Rectal smooth muscle tissue (tissue), 1 donor: ENCODE measurements at regions not wholly inside any gene's neighbourhood (a gene's known extent, or its start where the extent isn't known, plus 50 kb on each side); places are given as distances from the start of the nearest gene placed in this dataset.
"Not testable (repeated sequence)": the region's sequence is repeated elsewhere in the genome, so short reads cannot be mapped to it uniquely, and the experiment has no call there.

Source experiments
- H3K27ac ChIP-seq: one replicate; pipeline ENCODE4 v1.7.0; 2013; ENCODE audit warnings: low read depth, low read length, inconsistent platforms
- H3K27me3 ChIP-seq: one replicate; pipeline ENCODE4 v1.7.0; 2013; ENCODE audit warnings: low read length; ENCODE audit not compliant: control insufficient read depth, insufficient read depth
- H3K36me3 ChIP-seq: one replicate; pipeline ENCODE4 v1.7.0; 2013; ENCODE audit warnings: low read length; ENCODE audit not compliant: control insufficient read depth, insufficient read depth
- H3K4me1 ChIP-seq: one replicate; pipeline ENCODE4 v1.7.0; 2013; ENCODE audit warnings: low read length; ENCODE audit not compliant: control insufficient read depth, insufficient read depth
- H3K4me3 ChIP-seq: one replicate; pipeline ENCODE4 v1.7.0; 2013; ENCODE audit warnings: low read length
- H3K9ac ChIP-seq: one replicate; pipeline ENCODE4 v1.7.0; 2013; ENCODE audit warnings: low read length

- Histone ChIP-seq H3K27me3 (no peaks in the 10 kb centered on the region), H3K27ac (no peak overlapping the region), H3K9ac (no peak overlapping the region), H3K36me3 (no peaks in the 10 kb centered on the region), H3K4me1 (no peaks in the 10 kb centered on the region), H3K4me3 (no peak overlapping the region)
Measured at GRCh38 chr5:26326153-26326759, 712.1 kb downstream of the CDH9 start.

- not testable (repeated sequence) for H3K36me3 ChIP-seq
Measured at GRCh38 chr5:26325432-26325831, 713.0 kb downstream of the CDH9 start.

GRCh38 chr5:26324273-26324895, 714.0 kb downstream of the CDH9 start:
- H3K9ac ChIP-seq, H3K27ac ChIP-seq, H3K4me3 ChIP-seq, H3K36me3 ChIP-seq, H3K4me1 ChIP-seq, H3K27me3 ChIP-seq: not testable (repeated sequence)

More at GRCh38 chr5:26325432-26325831, 713.0 kb downstream of the CDH9 start:
- H3K27ac ChIP-seq, H3K4me3 ChIP-seq, H3K9ac ChIP-seq, H3K4me1 ChIP-seq, H3K27me3 ChIP-seq: not testable (repeated sequence)

GRCh38 chr5:26323794-26324193, 714.6 kb downstream of the CDH9 start:
- no peak overlapping the region for H3K4me3 ChIP-seq
- no peaks in the 10 kb centered on the region for H3K36me3 ChIP-seq
- no peak overlapping the region for H3K27ac ChIP-seq
- H3K4me1 ChIP-seq: no peaks in the 10 kb centered on the region
- H3K9ac ChIP-seq: no peak overlapping the region
- H3K27me3 ChIP-seq: no peaks in the 10 kb centered on the region

- no peaks in the 10 kb centered on the region for H3K27me3 ChIP-seq
- H3K9ac ChIP-seq: no peak overlapping the region
- no peaks in the 10 kb centered on the region for H3K36me3 ChIP-seq
- H3K4me3 ChIP-seq: no peak overlapping the region
- no peaks in the 10 kb centered on the region for H3K4me1 ChIP-seq
- H3K27ac ChIP-seq: no peak overlapping the region
Measured at GRCh38 chr5:26321278-26321677, 717.1 kb downstream of the CDH9 start.

GRCh38 chr5:26310415-26310814, 728.0 kb downstream of the CDH9 start:
- H3K4me1 ChIP-seq: no peaks in the 10 kb centered on the region
- H3K36me3 ChIP-seq: no peaks in the 10 kb centered on the region
- no peak overlapping the region for H3K27ac ChIP-seq
- H3K4me3 ChIP-seq: no peak overlapping the region
- no peaks in the 10 kb centered on the region for H3K27me3 ChIP-seq
- H3K9ac ChIP-seq: no peak overlapping the region

GRCh38 chr5:26295541-26295940, 742.8 kb downstream of the CDH9 start:
- no peaks in the 10 kb centered on the region for H3K27me3 ChIP-seq
- no peaks in the 10 kb centered on the region for H3K4me1 ChIP-seq
- no peak overlapping the region for H3K4me3 ChIP-seq
- no peaks in the 10 kb centered on the region for H3K36me3 ChIP-seq
- no peak overlapping the region for H3K27ac ChIP-seq
- H3K9ac ChIP-seq: no peak overlapping the region

GRCh38 chr5:26282190-26282589, 756.2 kb downstream of the CDH9 start:
- no peak overlapping the region for H3K27ac ChIP-seq
- no peaks in the 10 kb centered on the region for H3K36me3 ChIP-seq
- H3K9ac ChIP-seq: no peak overlapping the region
- H3K27me3 ChIP-seq: no peaks in the 10 kb centered on the region
- no peak overlapping the region for H3K4me3 ChIP-seq
- no peaks in the 10 kb centered on the region for H3K4me1 ChIP-seq

- H3K27me3 ChIP-seq: no peaks in the 10 kb centered on the region
- H3K4me3 ChIP-seq: no peak overlapping the region
- no peak overlapping the region for H3K9ac ChIP-seq
- H3K36me3 ChIP-seq: no peaks in the 10 kb centered on the region
- no peaks in the 10 kb centered on the region for H3K4me1 ChIP-seq
- H3K27ac ChIP-seq: no peak overlapping the region
Measured at GRCh38 chr5:26278078-26278477, 760.3 kb downstream of the CDH9 start.

- Histone ChIP-seq H3K27ac (no peak overlapping the region), H3K9ac (no peak overlapping the region), H3K27me3 (no peaks in the 10 kb centered on the region), H3K4me1 (no peaks in the 10 kb centered on the region), H3K36me3 (no peaks in the 10 kb centered on the region), H3K4me3 (no peak overlapping the region)
Measured at GRCh38 chr5:26259081-26259480, 779.3 kb downstream of the CDH9 start.

- no peaks in the 10 kb centered on the region for H3K4me1 ChIP-seq
- H3K27ac ChIP-seq: no peak overlapping the region
- H3K4me3 ChIP-seq: no peak overlapping the region
- H3K36me3 ChIP-seq: no peaks in the 10 kb centered on the region
- no peak overlapping the region for H3K9ac ChIP-seq
- no peaks in the 10 kb centered on the region for H3K27me3 ChIP-seq
Measured at GRCh38 chr5:26245321-26245720, 793.1 kb downstream of the CDH9 start.

- Histone ChIP-seq H3K4me1 (no peaks in the 10 kb centered on the region), H3K27me3 (no peaks in the 10 kb centered on the region), H3K4me3 (no peak overlapping the region), H3K27ac (no peak overlapping the region), H3K9ac (no peak overlapping the region), H3K36me3 (no peaks in the 10 kb centered on the region)
Measured at GRCh38 chr5:26239588-26239987, 798.8 kb downstream of the CDH9 start.

- no peaks in the 10 kb centered on the region for H3K27me3 ChIP-seq
- H3K36me3 ChIP-seq: no peaks in the 10 kb centered on the region
Measured at GRCh38 chr5:26237489-26237888, 800.9 kb downstream of the CDH9 start.

More at GRCh38 chr5:26237489-26237888, 800.9 kb downstream of the CDH9 start:
- Histone ChIP-seq H3K4me1 (no peaks in the 10 kb centered on the region), H3K4me3 (no peak overlapping the region), H3K27ac (no peak overlapping the region), H3K9ac (no peak overlapping the region)
